AG09319 (cell line): ENCODE measurements at regions not wholly inside any gene's neighbourhood (a gene's known extent, or its start where the extent isn't known, plus 50 kb on each side); places are given as distances from the start of the nearest gene placed in this dataset.
"Not testable (repeated sequence)": the region's sequence is repeated elsewhere in the genome, so short reads cannot be mapped to it uniquely, and the experiment has no call there.

Experiments used
- DNase-seq: peaks from one replicate; pipeline ENCODE4 v3.0.0-alpha.2; 2010; ENCODE audit warnings: low read depth; ENCODE audit errors: extremely low read depth
- TF ChIP-seq, protein P1 (sequence below): IDR thresholded peaks from 2 replicates; pipeline ENCODE4 v1.5.1; 2011; ENCODE audit warnings: low read depth, mild to moderate bottlenecking, inconsistent platforms, low read length, moderate library complexity

DNA sequence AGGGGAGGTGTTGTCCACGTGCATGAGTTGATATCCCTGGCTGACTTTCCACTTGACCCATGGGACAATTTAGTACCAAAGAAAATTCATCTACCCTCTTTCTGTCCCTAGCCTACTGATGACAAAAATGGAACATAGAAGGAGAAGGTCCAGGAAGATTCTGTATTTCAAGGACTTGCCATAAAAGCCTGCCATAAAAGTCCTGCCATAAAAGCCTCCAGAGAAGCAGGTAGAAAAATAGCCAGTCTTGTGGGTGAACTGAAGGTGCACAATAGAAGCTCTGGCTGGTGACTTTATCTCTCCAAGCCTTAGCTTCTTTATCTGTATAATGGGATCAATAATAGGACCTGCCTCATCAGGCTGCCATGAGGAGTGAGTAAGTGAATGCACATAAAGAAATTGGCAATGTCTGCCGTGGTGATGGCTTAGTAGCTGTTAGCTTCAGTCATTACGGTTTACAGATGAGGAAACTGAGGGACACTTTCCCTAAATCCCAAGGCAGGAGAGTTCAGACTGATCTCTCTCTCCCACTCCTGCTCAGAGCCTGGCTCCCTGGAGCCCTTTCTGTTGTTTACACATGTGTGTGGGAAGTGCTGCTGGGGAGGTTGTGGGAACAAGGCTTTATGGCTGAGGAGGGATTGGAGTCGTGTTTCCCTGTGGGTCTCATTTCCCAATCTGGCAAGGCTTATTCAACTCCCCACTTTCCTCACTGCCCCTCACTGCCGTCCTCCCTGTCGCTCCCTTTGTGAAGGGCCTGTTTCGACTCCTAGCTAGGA is 101.5 kb downstream of the TRIM43 start:
- DNase-seq, result not testable (repeated sequence)

DNA sequence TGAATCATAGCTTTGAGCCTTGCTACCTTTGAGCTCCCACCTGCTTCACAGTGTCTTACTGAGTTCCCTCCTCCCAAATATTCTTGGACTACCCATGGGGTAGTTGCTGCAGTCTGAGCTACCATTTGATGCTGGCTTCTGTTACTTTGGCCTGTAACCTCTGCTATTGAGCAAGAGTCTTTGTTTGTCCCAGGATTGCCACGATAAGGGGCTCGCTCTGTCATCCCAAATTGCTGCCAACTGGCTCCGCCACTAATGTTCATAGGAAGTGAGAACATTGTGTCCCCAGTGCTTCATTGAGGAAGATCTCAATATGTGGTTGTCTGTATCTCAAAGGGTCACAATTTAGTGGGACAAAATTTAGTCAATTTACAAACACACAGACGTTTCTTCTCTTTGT is 103.8 kb downstream of the TRIM43 start:
- no peak for DNase-seq

DNA sequence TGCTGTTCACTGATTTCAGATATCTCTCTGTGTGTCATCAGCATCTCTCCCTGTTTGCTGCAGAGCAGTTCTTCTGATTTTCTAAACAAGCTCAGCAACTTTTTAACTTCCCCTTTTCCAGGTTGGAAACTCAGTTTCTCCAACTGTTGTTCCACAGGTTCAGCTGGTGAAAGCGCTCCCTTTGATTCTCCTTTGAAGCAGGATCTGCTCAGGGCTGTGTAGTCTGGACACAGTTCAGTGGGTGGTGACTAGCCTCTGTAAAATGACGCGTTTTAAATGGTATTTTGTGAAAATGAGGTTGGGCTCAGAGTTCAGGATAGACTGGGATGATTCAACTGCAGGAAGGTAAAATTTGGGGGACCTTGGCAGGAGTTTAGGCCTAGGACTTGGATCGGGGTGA is 106.3 kb downstream of the TRIM43 start:
- DNase-seq, result no peak
- TF ChIP-seq, protein P1, sequence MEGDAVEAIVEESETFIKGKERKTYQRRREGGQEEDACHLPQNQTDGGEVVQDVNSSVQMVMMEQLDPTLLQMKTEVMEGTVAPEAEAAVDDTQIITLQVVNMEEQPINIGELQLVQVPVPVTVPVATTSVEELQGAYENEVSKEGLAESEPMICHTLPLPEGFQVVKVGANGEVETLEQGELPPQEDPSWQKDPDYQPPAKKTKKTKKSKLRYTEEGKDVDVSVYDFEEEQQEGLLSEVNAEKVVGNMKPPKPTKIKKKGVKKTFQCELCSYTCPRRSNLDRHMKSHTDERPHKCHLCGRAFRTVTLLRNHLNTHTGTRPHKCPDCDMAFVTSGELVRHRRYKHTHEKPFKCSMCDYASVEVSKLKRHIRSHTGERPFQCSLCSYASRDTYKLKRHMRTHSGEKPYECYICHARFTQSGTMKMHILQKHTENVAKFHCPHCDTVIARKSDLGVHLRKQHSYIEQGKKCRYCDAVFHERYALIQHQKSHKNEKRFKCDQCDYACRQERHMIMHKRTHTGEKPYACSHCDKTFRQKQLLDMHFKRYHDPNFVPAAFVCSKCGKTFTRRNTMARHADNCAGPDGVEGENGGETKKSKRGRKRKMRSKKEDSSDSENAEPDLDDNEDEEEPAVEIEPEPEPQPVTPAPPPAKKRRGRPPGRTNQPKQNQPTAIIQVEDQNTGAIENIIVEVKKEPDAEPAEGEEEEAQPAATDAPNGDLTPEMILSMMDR, result no peak

More for the DNA sequence above, 103.8 kb downstream of the TRIM43 start:
- TF ChIP-seq, protein P1, result no peak

DNA sequence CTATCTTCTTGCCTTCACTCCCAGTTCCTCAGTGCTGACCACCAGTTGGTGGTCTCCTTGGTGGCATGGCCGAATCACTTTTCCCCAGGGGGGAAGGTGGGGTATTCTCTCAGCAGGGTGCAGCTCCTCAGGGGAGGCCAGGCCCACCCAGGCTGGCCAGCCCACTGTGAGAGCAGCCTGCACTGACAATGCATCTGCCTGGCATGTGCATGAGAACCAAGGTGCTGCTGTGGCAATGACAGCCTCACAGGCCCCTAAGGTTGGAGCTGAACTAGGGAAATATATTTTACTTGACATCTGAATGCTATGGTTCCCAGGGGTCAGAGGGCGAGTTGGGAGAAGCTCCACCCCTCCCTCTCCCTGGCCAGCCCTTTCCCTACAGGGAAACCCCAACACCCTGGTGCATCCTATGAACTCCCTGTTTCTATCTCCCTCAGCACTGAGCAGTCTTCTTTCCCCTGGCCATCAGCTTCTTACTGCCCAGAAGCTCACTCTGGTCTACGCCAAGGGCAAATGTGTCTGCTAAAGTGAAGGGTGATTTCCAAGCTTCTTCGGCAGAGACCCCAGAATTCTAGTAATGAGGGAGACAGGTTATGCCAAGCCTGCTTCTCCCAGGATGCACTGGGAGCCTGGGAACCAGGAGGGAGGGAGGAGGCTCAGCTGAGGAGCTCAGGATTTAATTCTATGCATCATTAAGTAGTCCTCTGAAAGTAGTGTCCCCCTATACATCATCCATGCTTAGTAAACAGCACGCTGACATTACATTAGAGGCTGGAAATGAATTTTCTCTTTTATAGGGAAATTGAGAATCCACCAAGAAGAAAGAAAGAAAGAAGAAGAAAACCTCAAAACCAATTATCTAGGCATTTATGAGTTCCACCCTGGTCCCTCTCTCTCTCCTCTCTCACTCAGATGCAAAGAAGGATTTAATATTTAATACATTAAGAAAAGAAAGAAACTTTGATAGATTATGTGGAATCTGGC is 107.7 kb downstream of the TRIM43 start:
- not testable (repeated sequence) for DNase-seq

DNA sequence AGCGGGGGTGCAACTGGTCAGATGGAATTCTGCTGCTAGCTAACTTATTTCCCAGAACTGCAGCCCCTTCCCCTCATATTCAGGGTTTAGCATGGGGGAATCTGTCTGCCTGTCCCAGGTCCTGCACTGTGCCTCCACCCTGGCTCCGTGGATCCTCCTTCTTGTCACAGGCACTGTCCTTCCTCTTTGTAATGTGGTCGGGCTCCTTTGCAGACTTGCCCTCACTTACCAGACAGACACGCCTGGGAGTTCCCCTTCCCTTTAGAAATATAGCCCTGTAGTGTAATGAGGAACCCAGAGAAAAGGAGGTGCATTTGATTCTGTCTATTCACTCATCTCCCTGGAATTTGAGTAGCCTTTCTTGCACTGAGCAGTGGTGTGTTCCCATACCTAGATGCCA is 108.7 kb downstream of the TRIM43 start:
- TF ChIP-seq, protein P1, result no peak
- DNase-seq, result no peak

DNA sequence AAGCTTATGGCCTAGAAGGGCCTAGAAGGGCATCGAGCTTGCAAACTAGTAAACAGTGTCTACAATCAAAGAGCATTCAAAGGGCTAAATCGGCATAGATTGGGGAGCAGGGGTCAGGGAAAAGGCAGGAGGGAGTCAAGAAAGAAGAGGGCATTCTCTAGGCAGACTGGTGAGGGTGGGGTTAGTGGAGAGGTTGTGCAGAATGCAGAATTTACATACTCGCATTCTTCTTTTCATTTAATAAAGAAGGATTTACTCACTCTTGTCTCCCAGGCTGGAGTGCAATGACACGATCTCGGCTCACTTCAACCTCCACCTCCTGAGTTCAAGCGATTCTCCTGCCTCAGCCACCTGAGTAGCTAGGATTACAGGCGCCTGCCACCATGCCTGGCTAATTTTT is 110.7 kb downstream of the TRIM43 start:
- DNase-seq, result no peak
- TF ChIP-seq, protein P1, result no peak

DNA sequence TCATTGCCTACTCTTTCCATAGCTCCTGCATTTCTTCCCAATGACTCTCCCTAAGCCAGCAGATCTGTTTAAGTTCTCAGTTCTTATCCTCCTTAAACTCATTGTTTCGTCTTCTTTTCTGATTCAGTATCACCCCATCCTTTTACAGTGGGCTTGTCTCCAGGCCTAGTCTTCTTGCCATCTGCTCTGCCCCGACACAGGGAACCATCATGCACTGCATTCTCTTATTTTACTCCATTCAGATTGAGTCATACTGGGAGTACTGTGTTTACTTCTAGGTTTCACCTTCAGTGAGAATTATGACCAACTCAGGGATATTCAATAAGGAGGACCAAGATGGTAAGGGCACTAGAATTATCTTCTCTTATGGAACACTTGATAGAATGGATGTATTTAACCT is 115.4 kb downstream of the TRIM43 start:
- not testable (repeated sequence) for DNase-seq

DNA sequence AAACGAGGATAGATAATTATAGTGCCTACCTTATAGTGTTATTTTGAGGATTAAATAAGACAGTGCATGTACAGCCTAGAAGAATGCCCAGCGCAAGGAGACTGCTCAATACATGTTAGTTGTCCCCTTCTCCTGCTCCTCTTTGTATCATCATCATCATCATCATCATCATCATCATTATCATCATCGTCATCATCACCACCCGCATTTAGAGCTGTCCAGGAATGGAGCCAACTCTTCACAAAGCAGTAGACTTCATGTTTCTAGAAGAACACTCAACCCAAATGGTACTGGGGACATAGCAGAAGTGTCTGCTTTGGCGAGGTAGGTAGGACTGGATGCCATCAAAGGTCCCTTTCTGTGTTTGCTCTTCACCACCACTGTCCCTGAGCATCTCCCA is 116.0 kb downstream of the TRIM43 start:
- DNase-seq, result no peak
- TF ChIP-seq, protein P1, result no peak
